PC-3 (cell line): ENCODE measurements at regions not wholly inside any gene's neighbourhood (a gene's known extent, or its start where the extent isn't known, plus 50 kb on each side); places are given as distances from the start of the nearest gene placed in this dataset.

Experiments used
- ATAC-seq: fragments of 200-7000 bp; cut with Tn5 transposase; 2 replicates; pipeline ENCODE4 v1.9.1; 2020; ENCODE audit warnings: mild to moderate bottlenecking, moderate library complexity
- BruUV-seq: library from RNA; stranded (reverse); fragments of 400-500 nt; replicated peaks from 2 replicates; lab custom pipeline; 2021; lab: Mats Ljungman, UMichigan
- CTCF ChIA-PET: fragments of 300-600 bp; sonication (Branson Sonifier 250); formaldehyde crosslinking; loops from one replicate; lab custom pipeline; 2022; ENCODE audit warnings: antibody characterized with exemption; lab: Charles Lee
- POLR2A ChIA-PET: fragments of 300-600 bp; sonication (Branson Sonifier 250); formaldehyde crosslinking; loops from one replicate; lab custom pipeline; 2022; ENCODE audit warnings: antibody characterized with exemption; ENCODE audit not compliant: unreplicated experiment; lab: Charles Lee
- DNase-seq: peaks from one replicate; pipeline ENCODE4 v3.0.0-alpha.2; 2015
- H2AFZ ChIP-seq: fragments of 300-600 bp; sonication (generic); 2 replicates; pipeline ENCODE4 v1.6.0; 2016; ENCODE audit warnings: antibody characterized with exemption, low read length
- H3F3A ChIP-seq: fragments of 300-600 bp; sonication (generic); one replicate; pipeline ENCODE4 v1.6.0; 2017; ENCODE audit warnings: antibody characterized with exemption, low read length, control low read depth, mild to moderate bottlenecking; ENCODE audit not compliant: unreplicated experiment
- H3K27ac ChIP-seq: fragments of 300-600 bp; sonication (generic); 2 replicates; pipeline ENCODE4 v1.5.1; 2016; ENCODE audit warnings: mild to moderate bottlenecking, low read length
- H3K27me3 ChIP-seq: fragments of 300-600 bp; sonication (generic); 2 replicates; pipeline ENCODE4 v1.6.1; 2016; ENCODE audit warnings: low read length, mixed read lengths
- H3K36me3 ChIP-seq: fragments of 300-600 bp; sonication (generic); 2 replicates; pipeline ENCODE4 v1.6.1; 2016; ENCODE audit warnings: low read depth, mixed run types, low read length, mixed read lengths
- H3K4me1 ChIP-seq: fragments of 300-600 bp; sonication (generic); 2 replicates; pipeline ENCODE4 v1.5.1; 2016; ENCODE audit warnings: low read length; ENCODE audit not compliant: insufficient read depth
- H3K4me2 ChIP-seq: fragments of 300-600 bp; sonication (generic); 2 replicates; pipeline ENCODE4 v1.6.0; 2016; ENCODE audit warnings: low read length
- H3K4me3 ChIP-seq: fragments of 300-600 bp; sonication (generic); 2 replicates; pipeline ENCODE4 v1.5.1; 2016; ENCODE audit warnings: mild to moderate bottlenecking, low read length, mixed read lengths
- H3K79me2 ChIP-seq: fragments of 300-600 bp; sonication (generic); 2 replicates; pipeline ENCODE4 v1.6.1; 2017; ENCODE audit warnings: low read length, mixed read lengths
- H3K9ac ChIP-seq: fragments of 300-600 bp; sonication (generic); 2 replicates; pipeline ENCODE4 v1.6.0; 2016; ENCODE audit warnings: mild to moderate bottlenecking, low read length
- H3K9me2 ChIP-seq: fragments of 300-600 bp; sonication (generic); replicated peaks from 2 replicates; pipeline ENCODE4 v1.6.1; 2016; ENCODE audit warnings: mixed run types, low read length, mixed read lengths
- H3K9me3 ChIP-seq: fragments of 300-600 bp; sonication (generic); 2 replicates; pipeline ENCODE4 v1.6.1; 2016; ENCODE audit warnings: low read length, mixed read lengths
- H4K20me1 ChIP-seq: fragments of 300-600 bp; sonication (generic); 2 replicates; pipeline ENCODE4 v1.6.1; 2016; ENCODE audit warnings: low read length, mixed read lengths
- CTCF ChIP-seq: fragments of 300-600 bp; sonication (generic); conservative IDR thresholded peaks from 2 replicates; pipeline ENCODE4 v1.5.1; 2017; ENCODE audit warnings: antibody characterized with exemption, low read depth, mild to moderate bottlenecking, low read length
- EZH2 ChIP-seq: fragments of 300-600 bp; sonication (generic); IDR thresholded peaks from one replicate; pipeline ENCODE4 v1.6.1; 2017; ENCODE audit warnings: antibody characterized with exemption, mild to moderate bottlenecking, low read length; ENCODE audit not compliant: unreplicated experiment
- EZH2phosphoT487 ChIP-seq: fragments of 300-600 bp; sonication (generic); IDR thresholded peaks from 2 replicates; pipeline ENCODE4 v1.6.1; 2018; ENCODE audit warnings: mild to moderate bottlenecking, antibody characterized with exemption, low read length, borderline replicate concordance
- intact Hi-C: fragments of 100-400 bp; cut with micrococcal nuclease; formaldehyde crosslinking; loops from 2 replicates; pipeline ENCODE4 v1.9.0; 2023

GRCh38 chr13:87322386-87322785 lies 348.8 kb upstream of the SLITRK5 start:
- Histone ChIP-seq H3K36me3 (no peaks in the 10 kb centered on the region), H4K20me1 (no peaks in the 10 kb centered on the region), H3K27me3 (no peaks in the 10 kb centered on the region), H3K9me3 (no peaks in the 10 kb centered on the region), H2AFZ (no peak overlapping the region), H3K4me2 (no peak overlapping the region), H3K4me3 (no peak overlapping the region), H3K9ac (no peak overlapping the region), H3F3A (no peaks in the 10 kb centered on the region), H3K27ac (no peak overlapping the region), H3K9me2 (no peaks in the 10 kb centered on the region), H3K79me2 (no peaks in the 10 kb centered on the region), H3K4me1 (no peaks in the 10 kb centered on the region)
- DNase-seq: no peak
- intact Hi-C loops: no loop called here
- no peak for ATAC-seq
- ChIA-PET CTCF (no interaction called here), POLR2A (interaction anchor here (0.6 kb wide), 1 partner anchor 574 kb away, joined by 3 read pairs; no protein-coding TSS in a partner anchor)
- no peak for TF ChIP-seq EZH2phosphoT487
- TF ChIP-seq CTCF: no peak
- no peak for TF ChIP-seq EZH2
- no TSS peak for BruUV-seq

- DNase-seq (no peak), ATAC-seq (no peak)
- ChIA-PET CTCF (no interaction called here), POLR2A (no interaction called here)
- Histone ChIP-seq H3K36me3 (no peaks in the 10 kb centered on the region), H3F3A (no peaks in the 10 kb centered on the region), H3K9me2 (no peaks in the 10 kb centered on the region), H2AFZ (no peak overlapping the region), H3K9me3 (no peaks in the 10 kb centered on the region), H3K79me2 (no peaks in the 10 kb centered on the region), H3K4me2 (no peak overlapping the region), H3K27ac (no peak overlapping the region), H3K9ac (no peak overlapping the region), H3K27me3 (no peaks in the 10 kb centered on the region), H4K20me1 (no peaks in the 10 kb centered on the region), H3K4me1 (no peaks in the 10 kb centered on the region), H3K4me3 (no peak overlapping the region)
- TF ChIP-seq EZH2phosphoT487 (no peak), EZH2 (no peak), CTCF (no peak)
- no TSS peak for BruUV-seq
- intact Hi-C loops: no loop called here
Observed at GRCh38 chr13:87324558-87324957, 346.6 kb upstream of the SLITRK5 start.

GRCh38 chr13:87331178-87331577 lies 340.0 kb upstream of the SLITRK5 start:
- no peak for DNase-seq
- Histone ChIP-seq H3K9ac (no peak overlapping the region), H2AFZ (no peak overlapping the region), H3K9me2 (no peaks in the 10 kb centered on the region), H3K36me3 (no peaks in the 10 kb centered on the region), H3K4me2 (no peak overlapping the region), H3K27ac (no peak overlapping the region), H3K4me3 (no peak overlapping the region), H4K20me1 (no peaks in the 10 kb centered on the region), H3K4me1 (no peaks in the 10 kb centered on the region), H3F3A (no peaks in the 10 kb centered on the region), H3K79me2 (no peaks in the 10 kb centered on the region), H3K27me3 (no peaks in the 10 kb centered on the region), H3K9me3 (no peaks in the 10 kb centered on the region)
- ATAC-seq: no peak
- no peak for TF ChIP-seq EZH2
- no peak for TF ChIP-seq EZH2phosphoT487
- TF ChIP-seq CTCF: no peak
- ChIA-PET CTCF (no interaction called here), POLR2A (no interaction called here)
- BruUV-seq: no TSS peak
- intact Hi-C loops: no loop called here
